ENCODE measurements at regions not wholly inside any gene's neighbourhood (a gene's known extent, or its start where the extent isn't known, plus 50 kb on each side); places are given as distances from the start of the nearest gene placed in this dataset.
"Not testable (repeated sequence)": the region's sequence is repeated elsewhere in the genome, so short reads cannot be mapped to it uniquely, and the experiment has no call there.

- not testable (repeated sequence) for TF ChIP-seq CEBPB (IDR thresholded peaks at IDR 0.05; ENCODE audit: low read depth, low read length); POLR2A (IDR thresholded peaks at IDR 0.05; ENCODE audit: control extremely low read depth in 1 of 2, low read depth in 2 of 2, low read length in 2 of 2); BACH1 (IDR thresholded peaks at IDR 0.05; ENCODE audit: low read length); TBP (IDR thresholded peaks at IDR 0.05; ENCODE audit: low read depth, low read length); CTCF (IDR thresholded peaks at IDR 0.05; ENCODE audit: control extremely low read depth in 1 of 3, insufficient read depth in 1 of 3, low read depth in 1 of 3, low read length in 3 of 3); CHD7 (IDR thresholded peaks at IDR 0.05; ENCODE audit: insufficient replicate concordance, low read length); SP1 (IDR thresholded peaks at IDR 0.05; ENCODE audit: low read depth, low read length); POLR2AphosphoS5 (IDR thresholded peaks at IDR 0.05; ENCODE audit: low read depth, low read length); FOSL1 (IDR thresholded peaks at IDR 0.05; ENCODE audit: insufficient read depth, low read depth, low read length); GABPA (IDR thresholded peaks at IDR 0.05; ENCODE audit: borderline replicate concordance, insufficient read depth, low read length); MAX (IDR thresholded peaks at IDR 0.05)
These were observed 908.4 kb downstream of the RPIA start for GRCh38 chr2:89599843-89600242.
